ENCODE measurements at regions not wholly inside any gene's neighbourhood (a gene's known extent, or its start where the extent isn't known, plus 50 kb on each side); places are given as distances from the start of the nearest gene placed in this dataset.

- Histone ChIP-seq H3K27ac (peak overlapping the region; percentile 1 to 45), H3K4me3 (no peak overlapping the region), H3K4me1 (peaks cover 0 to 31% of the 10 kb centered on the region in 2 donors), H3K27me3 (no peaks in the 10 kb centered on the region), H3K36me3 (no peaks in the 10 kb centered on the region), H3K9me3 (no peaks in the 10 kb centered on the region)
- intact Hi-C loops (cut with DNase I), result loop anchor here (5.0 kb wide), 1 partner anchor 97 kb away; no protein-coding TSS in a partner anchor
- TF ChIP-seq CTCF (IDR thresholded peaks at IDR 0.05), result peak in 2 of 3 experiments; percentile 14 to 37
- DNase-seq (ENCODE audit: low spot score in 2 of 2), result no peak
Measured at GRCh38 chr5:123273984-123274383, 149.2 kb downstream of the CEP120 start.

- TF ChIP-seq CTCF (IDR thresholded peaks at IDR 0.05), result no peak
- Histone ChIP-seq H3K4me3 (no peak overlapping the region), H3K27ac (no peak overlapping the region), H3K9me3 (no peaks in the 10 kb centered on the region), H3K4me1 (peaks cover 0 to 32% of the 10 kb centered on the region in 2 donors), H3K27me3 (no peaks in the 10 kb centered on the region), H3K36me3 (no peaks in the 10 kb centered on the region)
- intact Hi-C loops (cut with DNase I), result loop anchor here (5.0 kb wide), 1 partner anchor 96 kb away; no protein-coding TSS in a partner anchor
- DNase-seq (ENCODE audit: low spot score in 2 of 2), result no peak
Measured at GRCh38 chr5:123273095-123273494, 150.1 kb downstream of the CEP120 start.

- Histone ChIP-seq H3K9me3 (no peaks in the 10 kb centered on the region), H3K27ac (peak overlapping the region; percentile 83 to 88), H3K36me3 (no peaks in the 10 kb centered on the region), H3K4me3 (peak overlapping the region in 1 of 2 donors; percentile 19), H3K27me3 (no peaks in the 10 kb centered on the region), H3K4me1 (peaks cover 6 to 31% of the 10 kb centered on the region in 2 donors)
- intact Hi-C loops (cut with DNase I), result loop anchor here (5.0 kb wide), 2 partner anchors 43 to 93 kb away; no protein-coding TSS in a partner anchor
- no peak for DNase-seq (ENCODE audit: low spot score in 2 of 2)
- TF ChIP-seq CTCF (IDR thresholded peaks at IDR 0.05), result no peak
Measured at GRCh38 chr5:123269851-123270250, 153.4 kb downstream of the CEP120 start.

GRCh38 chr5:123269436-123269835 lies 153.8 kb downstream of the CEP120 start:
- Histone ChIP-seq H3K4me3 (no peak overlapping the region), H3K9me3 (no peaks in the 10 kb centered on the region), H3K27ac (peak overlapping the region; percentile 83 to 88), H3K27me3 (no peaks in the 10 kb centered on the region), H3K4me1 (peaks cover 6 to 32% of the 10 kb centered on the region in 2 donors), H3K36me3 (no peaks in the 10 kb centered on the region)
- no peak for DNase-seq (ENCODE audit: low spot score in 2 of 2)
- intact Hi-C loops (cut with DNase I), result loop anchor here (5.0 kb wide), 1 partner anchor 42 kb away; no protein-coding TSS in a partner anchor
- TF ChIP-seq CTCF (IDR thresholded peaks at IDR 0.05), result no peak

GRCh38 chr5:123266365-123266764 lies 156.8 kb downstream of the CEP120 start:
- H3K36me3 ChIP-seq, result no peaks in the 10 kb centered on the region
- DNase-seq (ENCODE audit: low spot score in 2 of 2), result no peak
- no peak for TF ChIP-seq CTCF (IDR thresholded peaks at IDR 0.05)
- no peaks in the 10 kb centered on the region for H3K27me3 ChIP-seq
- H3K4me3 ChIP-seq, result no peak overlapping the region
- peak overlapping the region; percentile 33 to 66 for H3K27ac ChIP-seq
- H3K9me3 ChIP-seq, result no peaks in the 10 kb centered on the region
- H3K4me1 ChIP-seq, result peaks cover 8 to 42% of the 10 kb centered on the region in 2 donors
- intact Hi-C loops (cut with DNase I), result loop anchor here (5.0 kb wide), 1 partner anchor 39 kb away; no protein-coding TSS in a partner anchor

All from ascending aorta (tissue), 2 donors.